ENCODE measurements at regions not wholly inside any gene's neighbourhood (a gene's known extent, or its start where the extent isn't known, plus 50 kb on each side); places are given as distances from the start of the nearest gene placed in this dataset.

DNA sequence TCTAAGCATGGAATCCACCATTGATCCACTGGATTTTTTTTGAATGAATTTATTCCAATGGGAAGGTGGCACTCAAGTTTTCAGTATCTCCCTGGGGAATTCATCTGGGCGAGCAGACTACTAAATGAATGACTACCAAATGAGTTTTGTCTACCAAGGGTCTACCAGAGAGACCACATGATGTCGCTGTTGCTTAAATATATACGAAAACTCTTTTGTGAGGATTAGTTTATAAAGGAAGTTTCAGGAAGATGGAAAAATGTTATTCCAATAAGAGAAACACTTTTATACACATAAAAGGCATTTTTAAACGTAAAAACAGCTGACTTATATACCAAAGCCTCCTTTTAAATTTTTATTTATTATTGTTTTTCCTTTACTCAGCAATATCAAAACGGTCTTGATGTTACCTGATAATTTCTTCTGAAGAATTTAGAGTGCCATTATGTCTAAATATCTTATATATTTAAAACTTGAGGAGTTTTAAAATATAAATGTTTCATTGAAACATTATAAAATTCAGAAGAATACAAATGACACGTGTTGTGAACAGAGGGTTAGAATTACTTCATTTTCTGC lies 139.7 kb downstream of the HRH4 start:
- DNase-seq (ENCODE audit: low spot score) (no peak), ATAC-seq (ENCODE audit: low FRiP score) (no peak)
- TF ChIP-seq, protein P1, sequence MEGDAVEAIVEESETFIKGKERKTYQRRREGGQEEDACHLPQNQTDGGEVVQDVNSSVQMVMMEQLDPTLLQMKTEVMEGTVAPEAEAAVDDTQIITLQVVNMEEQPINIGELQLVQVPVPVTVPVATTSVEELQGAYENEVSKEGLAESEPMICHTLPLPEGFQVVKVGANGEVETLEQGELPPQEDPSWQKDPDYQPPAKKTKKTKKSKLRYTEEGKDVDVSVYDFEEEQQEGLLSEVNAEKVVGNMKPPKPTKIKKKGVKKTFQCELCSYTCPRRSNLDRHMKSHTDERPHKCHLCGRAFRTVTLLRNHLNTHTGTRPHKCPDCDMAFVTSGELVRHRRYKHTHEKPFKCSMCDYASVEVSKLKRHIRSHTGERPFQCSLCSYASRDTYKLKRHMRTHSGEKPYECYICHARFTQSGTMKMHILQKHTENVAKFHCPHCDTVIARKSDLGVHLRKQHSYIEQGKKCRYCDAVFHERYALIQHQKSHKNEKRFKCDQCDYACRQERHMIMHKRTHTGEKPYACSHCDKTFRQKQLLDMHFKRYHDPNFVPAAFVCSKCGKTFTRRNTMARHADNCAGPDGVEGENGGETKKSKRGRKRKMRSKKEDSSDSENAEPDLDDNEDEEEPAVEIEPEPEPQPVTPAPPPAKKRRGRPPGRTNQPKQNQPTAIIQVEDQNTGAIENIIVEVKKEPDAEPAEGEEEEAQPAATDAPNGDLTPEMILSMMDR (IDR thresholded peaks at IDR 0.05): no peak

DNA sequence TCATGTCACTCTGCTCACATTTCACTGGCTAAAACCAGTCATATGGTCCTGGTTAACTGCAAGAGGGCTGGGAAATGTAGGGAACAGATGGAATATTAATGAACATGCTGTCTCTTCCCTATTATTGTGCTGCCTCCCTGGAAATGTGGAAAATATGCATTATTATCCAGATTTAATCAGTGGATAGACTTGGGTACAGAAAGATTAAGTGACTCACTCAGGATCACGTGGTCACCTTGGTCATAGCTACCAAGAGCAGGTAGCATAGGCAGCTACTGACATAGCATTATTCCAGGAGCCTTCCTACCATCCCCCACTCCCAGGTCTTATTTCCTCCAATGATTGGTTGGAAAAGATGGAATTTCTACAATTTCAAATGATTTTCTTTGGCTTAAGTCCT lies 141.1 kb downstream of the HRH4 start:
- DNase-seq (ENCODE audit: low spot score) (no peak), ATAC-seq (ENCODE audit: low FRiP score) (no peak)
- TF ChIP-seq, protein P1 (IDR thresholded peaks at IDR 0.05): no peak

DNA sequence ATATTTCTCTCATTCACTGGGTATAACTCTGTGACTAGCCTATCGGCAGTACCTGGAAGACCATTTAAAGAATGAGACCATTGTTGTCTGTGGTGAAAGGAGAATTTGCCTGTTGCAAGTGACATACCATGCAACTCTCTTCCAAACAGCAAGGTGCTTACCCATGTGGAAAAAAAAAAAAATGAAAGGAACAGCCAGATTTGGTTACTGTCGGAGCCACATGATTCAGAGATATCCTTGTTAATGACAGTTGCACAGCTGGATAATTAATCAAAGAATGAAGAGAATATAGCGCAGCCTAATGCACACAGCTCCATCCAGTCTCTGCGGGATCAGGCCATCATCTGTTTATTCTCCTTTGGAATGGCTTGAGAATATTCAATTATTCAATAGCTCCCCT lies 141.8 kb downstream of the HRH4 start:
- ATAC-seq (ENCODE audit: low FRiP score): no peak
- no peak for DNase-seq (ENCODE audit: low spot score)
- TF ChIP-seq, protein P1 (IDR thresholded peaks at IDR 0.05): no peak

DNA sequence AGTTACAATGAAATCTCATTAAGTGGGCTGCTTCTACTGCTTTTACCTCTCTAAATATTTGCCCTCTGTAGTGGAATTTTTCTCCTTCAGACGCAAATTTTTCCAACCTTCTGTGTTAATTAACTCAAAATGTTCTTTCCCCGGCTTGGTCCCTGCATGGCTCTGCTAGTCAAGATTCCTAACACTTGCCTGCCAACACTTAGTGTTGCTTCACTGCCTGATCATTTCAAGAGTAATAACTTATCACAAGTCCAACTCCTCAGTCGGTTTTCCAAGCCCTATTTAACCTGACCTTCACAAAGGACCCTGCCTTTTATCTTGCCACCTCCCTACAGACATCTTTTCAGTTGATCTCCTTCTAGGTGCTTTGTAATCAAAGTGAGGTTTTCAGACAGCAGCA lies 142.7 kb downstream of the HRH4 start:
- TF ChIP-seq, protein P1 (IDR thresholded peaks at IDR 0.05): no peak
- no peak for DNase-seq (ENCODE audit: low spot score)
- no peak for ATAC-seq (ENCODE audit: low FRiP score)

DNA sequence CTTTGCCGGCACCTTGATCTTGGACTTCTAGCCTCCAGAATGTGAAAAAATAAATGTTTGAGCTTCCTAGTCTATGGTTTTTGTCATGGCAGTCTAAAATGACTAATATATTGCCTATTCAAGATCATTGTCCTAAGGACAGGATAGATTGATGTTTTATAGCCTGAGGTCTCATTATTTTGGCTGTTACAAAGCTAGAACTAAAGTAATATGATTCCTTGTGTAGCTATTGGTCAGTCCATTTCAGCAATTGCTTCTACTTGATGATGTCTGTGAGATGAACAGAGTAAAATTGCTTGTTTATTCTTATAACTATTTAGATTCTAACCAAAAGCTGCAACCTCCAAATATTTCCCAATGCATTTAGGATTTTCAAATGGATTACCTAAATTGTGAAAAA lies 145.0 kb downstream of the HRH4 start:
- TF ChIP-seq, protein P1 (IDR thresholded peaks at IDR 0.05): no peak
- DNase-seq (ENCODE audit: low spot score): no peak
- ATAC-seq (ENCODE audit: low FRiP score): no peak

DNA sequence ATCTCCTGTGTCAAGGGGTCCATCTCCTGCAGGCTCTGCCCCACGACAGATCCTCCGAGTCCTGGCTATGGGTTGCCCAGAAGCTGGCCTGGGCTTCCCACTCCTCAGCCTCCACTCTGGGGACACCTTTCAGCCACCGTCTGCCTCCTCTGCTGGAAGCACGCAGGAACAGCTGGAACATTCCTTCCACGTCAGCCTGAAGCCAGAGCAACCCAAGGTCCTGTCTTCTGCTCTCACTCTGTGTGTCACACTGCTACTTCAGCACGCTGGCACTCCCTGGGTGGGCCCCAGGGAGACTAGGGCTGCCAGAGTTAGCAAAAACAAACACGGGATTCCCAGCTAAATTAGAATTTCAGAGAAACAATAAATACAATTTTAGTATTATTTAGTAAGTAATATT lies 148.8 kb downstream of the HRH4 start:
- ATAC-seq (ENCODE audit: low FRiP score) (no peak), DNase-seq (ENCODE audit: low spot score) (no peak)
- TF ChIP-seq, protein P1 (IDR thresholded peaks at IDR 0.05): no peak

DNA sequence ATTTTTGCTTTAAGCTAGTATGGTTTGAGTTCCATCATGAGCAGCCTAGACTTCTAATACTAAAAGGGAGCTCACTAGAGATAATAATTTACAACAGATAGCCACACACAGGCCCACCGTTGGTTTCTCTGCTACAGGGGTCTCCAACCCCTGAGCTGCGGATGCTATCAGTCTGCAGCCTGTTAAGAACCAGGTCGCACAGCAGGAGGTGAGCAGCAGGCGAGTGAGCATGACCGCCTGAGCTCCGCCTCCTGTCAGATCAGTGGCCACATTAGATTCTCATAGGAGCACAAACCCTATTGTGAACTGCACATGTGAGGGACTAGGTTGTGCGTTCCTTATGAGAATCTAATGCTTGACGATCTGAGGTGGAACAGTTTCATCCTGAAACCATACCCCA lies 150.6 kb downstream of the HRH4 start:
- no peak for ATAC-seq (ENCODE audit: low FRiP score)

More for the DNA sequence above, 150.6 kb downstream of the HRH4 start:
- TF ChIP-seq, protein P1 (IDR thresholded peaks at IDR 0.05): no peak
- DNase-seq (ENCODE audit: low spot score): no peak
